Liver (tissue), 3 donors: ENCODE measurements at regions not wholly inside any gene's neighbourhood (a gene's known extent, or its start where the extent isn't known, plus 50 kb on each side); places are given as distances from the start of the nearest gene placed in this dataset.

Experiments used
- GABPA ChIP-seq, 2 donors: IDR thresholded peaks in 1 of 2; conservative IDR thresholded peaks in 1 of 2; 2 replicates each; pipeline ENCODE4 v1.6.1; 2016; ENCODE audit warnings: antibody characterized with exemption in 2 of 2, mild to moderate bottlenecking in 1 of 2, moderate library complexity in 1 of 2
- JUND ChIP-seq, 2 donors: IDR thresholded peaks; 2 replicates each; pipeline ENCODE4 v1.6.1; 2016; ENCODE audit warnings: antibody characterized with exemption in 2 of 2
- MAX ChIP-seq: IDR thresholded peaks from 2 replicates; pipeline ENCODE4 v1.6.1; 2016; ENCODE audit warnings: antibody characterized with exemption
- SP1 ChIP-seq: IDR thresholded peaks from 2 replicates; pipeline ENCODE4 v1.6.1; 2018; ENCODE audit warnings: antibody characterized with exemption, mild to moderate bottlenecking
- TAF1 ChIP-seq: conservative IDR thresholded peaks from 2 replicates; pipeline ENCODE4 v1.6.1; 2016; ENCODE audit warnings: antibody characterized with exemption, mild to moderate bottlenecking
- YY1 ChIP-seq: IDR thresholded peaks from 2 replicates; pipeline ENCODE4 v1.6.1; 2016; ENCODE audit warnings: antibody characterized with exemption, mild to moderate bottlenecking
- ZBTB33 ChIP-seq: IDR thresholded peaks from 2 replicates; pipeline ENCODE4 v1.6.1; 2016; ENCODE audit warnings: antibody characterized with exemption
- TF ChIP-seq, protein P1 (sequence below): fragments of 150-350 bp; IDR thresholded peaks from 2 replicates; pipeline ENCODE4 v1.5.1; 2017; ENCODE audit warnings: improper control_type of control experiment, low read depth, low read length; ENCODE audit not compliant: missing input control
- TF ChIP-seq, protein P2 (sequence below): IDR thresholded peaks from 2 replicates; pipeline ENCODE4 v1.6.1; 2016; ENCODE audit warnings: antibody characterized with exemption, mild to moderate bottlenecking
- donor health status: healthy.
- donor health status: healthy.

GRCh38 chr2:237254911-237255578, 158.9 kb downstream of the COL6A3 start:
- TF ChIP-seq, protein P1, sequence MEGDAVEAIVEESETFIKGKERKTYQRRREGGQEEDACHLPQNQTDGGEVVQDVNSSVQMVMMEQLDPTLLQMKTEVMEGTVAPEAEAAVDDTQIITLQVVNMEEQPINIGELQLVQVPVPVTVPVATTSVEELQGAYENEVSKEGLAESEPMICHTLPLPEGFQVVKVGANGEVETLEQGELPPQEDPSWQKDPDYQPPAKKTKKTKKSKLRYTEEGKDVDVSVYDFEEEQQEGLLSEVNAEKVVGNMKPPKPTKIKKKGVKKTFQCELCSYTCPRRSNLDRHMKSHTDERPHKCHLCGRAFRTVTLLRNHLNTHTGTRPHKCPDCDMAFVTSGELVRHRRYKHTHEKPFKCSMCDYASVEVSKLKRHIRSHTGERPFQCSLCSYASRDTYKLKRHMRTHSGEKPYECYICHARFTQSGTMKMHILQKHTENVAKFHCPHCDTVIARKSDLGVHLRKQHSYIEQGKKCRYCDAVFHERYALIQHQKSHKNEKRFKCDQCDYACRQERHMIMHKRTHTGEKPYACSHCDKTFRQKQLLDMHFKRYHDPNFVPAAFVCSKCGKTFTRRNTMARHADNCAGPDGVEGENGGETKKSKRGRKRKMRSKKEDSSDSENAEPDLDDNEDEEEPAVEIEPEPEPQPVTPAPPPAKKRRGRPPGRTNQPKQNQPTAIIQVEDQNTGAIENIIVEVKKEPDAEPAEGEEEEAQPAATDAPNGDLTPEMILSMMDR = no peak
- no peak for TF ChIP-seq TAF1
- TF ChIP-seq, protein P2, sequence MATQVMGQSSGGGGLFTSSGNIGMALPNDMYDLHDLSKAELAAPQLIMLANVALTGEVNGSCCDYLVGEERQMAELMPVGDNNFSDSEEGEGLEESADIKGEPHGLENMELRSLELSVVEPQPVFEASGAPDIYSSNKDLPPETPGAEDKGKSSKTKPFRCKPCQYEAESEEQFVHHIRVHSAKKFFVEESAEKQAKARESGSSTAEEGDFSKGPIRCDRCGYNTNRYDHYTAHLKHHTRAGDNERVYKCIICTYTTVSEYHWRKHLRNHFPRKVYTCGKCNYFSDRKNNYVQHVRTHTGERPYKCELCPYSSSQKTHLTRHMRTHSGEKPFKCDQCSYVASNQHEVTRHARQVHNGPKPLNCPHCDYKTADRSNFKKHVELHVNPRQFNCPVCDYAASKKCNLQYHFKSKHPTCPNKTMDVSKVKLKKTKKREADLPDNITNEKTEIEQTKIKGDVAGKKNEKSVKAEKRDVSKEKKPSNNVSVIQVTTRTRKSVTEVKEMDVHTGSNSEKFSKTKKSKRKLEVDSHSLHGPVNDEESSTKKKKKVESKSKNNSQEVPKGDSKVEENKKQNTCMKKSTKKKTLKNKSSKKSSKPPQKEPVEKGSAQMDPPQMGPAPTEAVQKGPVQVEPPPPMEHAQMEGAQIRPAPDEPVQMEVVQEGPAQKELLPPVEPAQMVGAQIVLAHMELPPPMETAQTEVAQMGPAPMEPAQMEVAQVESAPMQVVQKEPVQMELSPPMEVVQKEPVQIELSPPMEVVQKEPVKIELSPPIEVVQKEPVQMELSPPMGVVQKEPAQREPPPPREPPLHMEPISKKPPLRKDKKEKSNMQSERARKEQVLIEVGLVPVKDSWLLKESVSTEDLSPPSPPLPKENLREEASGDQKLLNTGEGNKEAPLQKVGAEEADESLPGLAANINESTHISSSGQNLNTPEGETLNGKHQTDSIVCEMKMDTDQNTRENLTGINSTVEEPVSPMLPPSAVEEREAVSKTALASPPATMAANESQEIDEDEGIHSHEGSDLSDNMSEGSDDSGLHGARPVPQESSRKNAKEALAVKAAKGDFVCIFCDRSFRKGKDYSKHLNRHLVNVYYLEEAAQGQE = no peak
- TF ChIP-seq GABPA (IDR thresholded peaks at IDR 0.05 in 1 of 2, conservative IDR thresholded peaks at IDR 0.05 in 1 of 2) = no peak
- TF ChIP-seq SP1 = no peak
- no peak for TF ChIP-seq MAX
- no peak for TF ChIP-seq JUND (IDR thresholded peaks at IDR 0.05)
- no peak for TF ChIP-seq YY1
- no peak for TF ChIP-seq ZBTB33
